K562 (cell line): ENCODE measurements at regions not wholly inside any gene's neighbourhood (a gene's known extent, or its start where the extent isn't known, plus 50 kb on each side); places are given as distances from the start of the nearest gene placed in this dataset.

Experiments
- ATAC-seq: fragments of 200-7000 bp; cut with Tn5 transposase; 3 replicates; pipeline ENCODE4 v1.9.1; 2020; ENCODE audit warnings: moderate library complexity
- BruUV-seq: library from RNA; stranded (reverse); fragments of 400-500 nt; replicated peaks from 2 replicates; lab custom pipeline; 2021; lab: Mats Ljungman, UMichigan
- CTCF ChIA-PET: fragments of 300-600 bp; formaldehyde crosslinking; extraction: SDS; loops from one replicate; lab custom pipeline; 2021; ENCODE audit warnings: low intra/inter-chr PET ratio; lab: Yijun Ruan, JAX
- POLR2A ChIA-PET: fragments of 300-600, 350-650 bp; sonication (Branson Sonifier 250); formaldehyde crosslinking; extraction: SDS; loops from one replicate; lab custom pipeline; 2021; ENCODE audit warnings: antibody characterized with exemption, inconsistent platforms; lab: Yijun Ruan, JAX
- DNase-seq, 4 experiments: peaks; one replicate each; pipeline versions ENCODE4 v3.0.0 to v3.0.0-alpha.2; 2011 to 2018; ENCODE audit warnings: low spot score in 3 of 4, mixed read lengths in 3 of 4; ENCODE audit errors: extremely low read depth in 1 of 4
- FAIRE-seq: peaks from 2 replicates; lab custom pipeline; 2011; peaks lifted over from hg19 to GRCh38; lab: Jason Lieb, UNC
- H2AFZ ChIP-seq: 2 replicates; pipeline ENCODE4 v1.6.0; 2011; ENCODE audit warnings: low read depth, low read length, control low read depth, inconsistent platforms
- H3K27ac ChIP-seq: fragments of 200-600 bp; 3 replicates; pipeline ENCODE4 v1.8.0; 2011; ENCODE audit warnings: low read depth, mild to moderate bottlenecking, control low read depth, inconsistent platforms, low read length, moderate library complexity, mixed read lengths; ENCODE audit errors: extremely low read depth
- H3K27me3 ChIP-seq, 2 experiments: fragments of 300-600 bp in 1 of 2; 2 replicates in 1 of 2; 3 replicates in 1 of 2; pipeline versions ENCODE4 v1.6.0 to v1.8.0; 2011; ENCODE audit warnings: inconsistent platforms in 2 of 2, low read length in 2 of 2, mild to moderate bottlenecking in 1 of 2, mixed read lengths in 1 of 2, moderate library complexity in 1 of 2; ENCODE audit not compliant: control insufficient read depth in 2 of 2, insufficient read depth in 2 of 2
- H3K36me3 ChIP-seq: fragments of 300-600 bp; 3 replicates; pipeline ENCODE4 v1.8.0; 2011; ENCODE audit warnings: mild to moderate bottlenecking, low read length, inconsistent platforms; ENCODE audit not compliant: control insufficient read depth, insufficient read depth
- H3K4me1 ChIP-seq, 2 experiments: fragments of 200-600 bp in 1 of 2; replicated peaks in 1 of 2; 2 replicates in 1 of 2; 3 replicates in 1 of 2; pipeline versions ENCODE4 v1.5.1 to v1.8.0; 2011; ENCODE audit warnings: inconsistent platforms in 2 of 2, low read length in 2 of 2, mild to moderate bottlenecking in 1 of 2, mixed read lengths in 1 of 2, moderate library complexity in 1 of 2; ENCODE audit not compliant: control insufficient read depth in 2 of 2, insufficient read depth in 2 of 2
- H3K4me2 ChIP-seq: 2 replicates; pipeline ENCODE4 v1.6.1; 2011; ENCODE audit warnings: low read length, control low read depth, inconsistent platforms, mixed read lengths; ENCODE audit not compliant: insufficient read depth
- H3K4me3 ChIP-seq: fragments of 200-600 bp; sonication (generic), shearing (Covaris generic); 2 replicates; pipeline ENCODE4 v1.5.1; 2016; ENCODE audit warnings: control low read depth, inconsistent platforms
- H3K79me2 ChIP-seq: fragments of 200-600 bp; 3 replicates; pipeline ENCODE4 v1.8.0; 2011; ENCODE audit warnings: low read length, inconsistent platforms; ENCODE audit not compliant: control insufficient read depth, insufficient read depth
- H3K9ac ChIP-seq, 2 experiments: 2 replicates each; pipeline versions ENCODE4 v1.6.0 to v1.6.1; 2011; ENCODE audit warnings: low read depth in 2 of 2, low read length in 2 of 2, control low read depth in 1 of 2, inconsistent platforms in 1 of 2, mild to moderate bottlenecking in 1 of 2, mixed read lengths in 1 of 2; ENCODE audit not compliant: insufficient read depth in 1 of 2
- H3K9me1 ChIP-seq: one replicate; pipeline ENCODE4 v1.6.0; 2011; ENCODE audit warnings: inconsistent platforms, mild to moderate bottlenecking, low read length, moderate library complexity; ENCODE audit not compliant: control insufficient read depth, insufficient read depth
- H3K9me3 ChIP-seq: replicated peaks from 2 replicates; pipeline ENCODE4 v1.5.1; 2011; ENCODE audit warnings: low read depth, low read length, inconsistent platforms; ENCODE audit not compliant: control insufficient read depth, insufficient read depth
- H4K20me1 ChIP-seq: replicated peaks from 2 replicates; pipeline ENCODE4 v1.6.1; 2011; ENCODE audit warnings: low read length, inconsistent platforms, mixed read lengths; ENCODE audit not compliant: control insufficient read depth, insufficient read depth
- MEIS2 ChIP-seq: fragments of 450-650 bp; IDR thresholded peaks from 2 replicates; pipeline ENCODE4 v1.6.1; 2014; ENCODE audit warnings: mild to moderate bottlenecking; ENCODE audit not compliant: partially characterized antibody
- PHB2 ChIP-seq: fragments of 450-650 bp; IDR thresholded peaks from 2 replicates; pipeline ENCODE4 v1.6.1; 2017; ENCODE audit warnings: low read depth
- POLR3G ChIP-seq: IDR thresholded peaks from 2 replicates; pipeline ENCODE4 v1.6.1; 2011; ENCODE audit not compliant: insufficient read length, insufficient replicate concordance; ENCODE audit errors: extremely low read depth
- SNIP1 ChIP-seq: fragments of 450-650 bp; IDR thresholded peaks from 2 replicates; pipeline ENCODE4 v1.7.1; 2017; ENCODE audit warnings: low read depth, mild to moderate bottlenecking
- SP1 ChIP-seq: sonication (generic); formaldehyde crosslinking; IDR thresholded peaks from 2 replicates; pipeline ENCODE4 v1.8.1; 2022; ENCODE audit warnings: mild to moderate bottlenecking, missing genetic modification reagents
- ZNF134 ChIP-seq: fragments of 250-450 bp; sonication (Bioruptor Pico); conservative IDR thresholded peaks from 2 replicates; pipeline ENCODE4 v1.4.0; 2020
- ZNF174 ChIP-seq: fragments of 250-450 bp; sonication (Bioruptor Pico); IDR thresholded peaks from 2 replicates; pipeline ENCODE4 v1.4.0; 2020; ENCODE audit warnings: mild to moderate bottlenecking
- WGBS: fragments of 100-300 bp; shearing (Covaris generic); methylation state at CpG from one replicate; pipeline ENCODE4 v1.1.6; 2016; ENCODE audit warnings: low coverage, mixed read lengths; ENCODE audit not compliant: insufficient coverage; ENCODE audit errors: missing lambda C conversion rate; 5-methylcytosine and 5-hydroxymethylcytosine counted together
- in situ Hi-C: fragments of 300-500 bp; cut with MboI; formaldehyde crosslinking; loops from 4 replicates; pipeline ENCODE4 v1.15.0; 2018; ENCODE audit warnings: inconsistent platforms, mixed read lengths
- intact Hi-C: fragments of 100-400 bp; cut with micrococcal nuclease; formaldehyde crosslinking; loops from 2 replicates; pipeline ENCODE4 v1.14.2; 2022
- TF ChIP-seq, protein P1 (sequence below): sonication (generic); formaldehyde crosslinking; IDR thresholded peaks from 2 replicates; pipeline ENCODE4 v1.4.0; 2020; ENCODE audit warnings: mild to moderate bottlenecking, missing genetic modification reagents
- TF ChIP-seq, protein P2 (sequence below): IDR thresholded peaks from 2 replicates; pipeline ENCODE4 v1.6.1; 2016; ENCODE audit warnings: missing genetic modification characterization, missing compliant biosample characterization
- TF ChIP-seq, protein P3 (sequence below): sonication (generic); formaldehyde crosslinking; IDR thresholded peaks from 2 replicates; pipeline ENCODE4 v1.8.0; 2022; ENCODE audit warnings: missing genetic modification reagents, mild to moderate bottlenecking, borderline replicate concordance
- TF ChIP-seq, protein P4 (sequence below): fragments of 250-450 bp; sonication (Bioruptor Pico); IDR thresholded peaks from 2 replicates; pipeline ENCODE4 v1.4.0; 2020; ENCODE audit warnings: mild to moderate bottlenecking

DNA sequence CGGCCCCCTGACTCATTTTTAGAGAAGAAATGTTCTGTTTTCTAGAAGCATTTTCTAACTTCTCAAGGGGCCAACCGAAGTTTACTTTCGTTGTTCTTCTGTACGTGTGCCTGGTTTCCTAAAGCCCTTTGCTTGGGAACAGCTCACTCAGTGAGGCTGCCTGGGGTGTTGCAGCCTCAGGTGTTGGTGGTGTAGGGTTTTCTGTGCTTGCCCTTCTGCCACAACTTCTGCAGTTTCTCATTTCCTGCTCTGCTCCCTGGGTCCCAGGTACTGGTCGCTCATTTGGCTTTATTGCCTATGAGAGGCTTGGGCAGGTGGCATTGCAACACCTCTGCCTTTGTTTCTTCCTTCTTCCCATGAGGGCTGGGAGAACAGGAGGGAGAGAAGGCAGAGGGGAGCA lies 278.3 kb downstream of the SOX4 start:
- no peak overlapping the region for H3K4me2 ChIP-seq
- H3K9ac ChIP-seq = no peak overlapping the region
- ATAC-seq = no peak
- DNase-seq = no peak
- H3K9me1 ChIP-seq = no peaks in the 10 kb centered on the region
- H4K20me1 ChIP-seq = no peaks in the 10 kb centered on the region
- intact Hi-C loops (no loop called here), in situ Hi-C loops (no loop called here)
- CTCF ChIA-PET = no interaction called here
- BruUV-seq = no TSS peak
- H3K4me3 ChIP-seq = no peak overlapping the region
- POLR2A ChIA-PET = no interaction called here
- no peaks in the 10 kb centered on the region for H3K4me1 ChIP-seq
- peaks cover 8 to 30% of the 10 kb centered on the region in 2 experiments; a peak in 3 of 5 replicates for H3K27me3 ChIP-seq
- H2AFZ ChIP-seq = no peak overlapping the region
- FAIRE-seq = no peak
- H3K9me3 ChIP-seq = no peaks in the 10 kb centered on the region
- 3% methylated on average over 5 of the region's 5 CpGs for WGBS
- H3K27ac ChIP-seq = no peak overlapping the region
- no peaks in the 10 kb centered on the region for H3K79me2 ChIP-seq
- no peaks in the 10 kb centered on the region for H3K36me3 ChIP-seq
- TF ChIP-seq PHB2 (no peak), SP1 (no peak), ZNF174 (CRISPR knock-in tag) (no peak), SNIP1 (no peak), MEIS2 (no peak), ZNF134 (no peak), POLR3G (no peak)
- TF ChIP-seq, protein P1, sequence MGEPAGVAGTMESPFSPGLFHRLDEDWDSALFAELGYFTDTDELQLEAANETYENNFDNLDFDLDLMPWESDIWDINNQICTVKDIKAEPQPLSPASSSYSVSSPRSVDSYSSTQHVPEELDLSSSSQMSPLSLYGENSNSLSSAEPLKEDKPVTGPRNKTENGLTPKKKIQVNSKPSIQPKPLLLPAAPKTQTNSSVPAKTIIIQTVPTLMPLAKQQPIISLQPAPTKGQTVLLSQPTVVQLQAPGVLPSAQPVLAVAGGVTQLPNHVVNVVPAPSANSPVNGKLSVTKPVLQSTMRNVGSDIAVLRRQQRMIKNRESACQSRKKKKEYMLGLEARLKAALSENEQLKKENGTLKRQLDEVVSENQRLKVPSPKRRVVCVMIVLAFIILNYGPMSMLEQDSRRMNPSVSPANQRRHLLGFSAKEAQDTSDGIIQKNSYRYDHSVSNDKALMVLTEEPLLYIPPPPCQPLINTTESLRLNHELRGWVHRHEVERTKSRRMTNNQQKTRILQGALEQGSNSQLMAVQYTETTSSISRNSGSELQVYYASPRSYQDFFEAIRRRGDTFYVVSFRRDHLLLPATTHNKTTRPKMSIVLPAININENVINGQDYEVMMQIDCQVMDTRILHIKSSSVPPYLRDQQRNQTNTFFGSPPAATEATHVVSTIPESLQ = no peak
- TF ChIP-seq, protein P2, sequence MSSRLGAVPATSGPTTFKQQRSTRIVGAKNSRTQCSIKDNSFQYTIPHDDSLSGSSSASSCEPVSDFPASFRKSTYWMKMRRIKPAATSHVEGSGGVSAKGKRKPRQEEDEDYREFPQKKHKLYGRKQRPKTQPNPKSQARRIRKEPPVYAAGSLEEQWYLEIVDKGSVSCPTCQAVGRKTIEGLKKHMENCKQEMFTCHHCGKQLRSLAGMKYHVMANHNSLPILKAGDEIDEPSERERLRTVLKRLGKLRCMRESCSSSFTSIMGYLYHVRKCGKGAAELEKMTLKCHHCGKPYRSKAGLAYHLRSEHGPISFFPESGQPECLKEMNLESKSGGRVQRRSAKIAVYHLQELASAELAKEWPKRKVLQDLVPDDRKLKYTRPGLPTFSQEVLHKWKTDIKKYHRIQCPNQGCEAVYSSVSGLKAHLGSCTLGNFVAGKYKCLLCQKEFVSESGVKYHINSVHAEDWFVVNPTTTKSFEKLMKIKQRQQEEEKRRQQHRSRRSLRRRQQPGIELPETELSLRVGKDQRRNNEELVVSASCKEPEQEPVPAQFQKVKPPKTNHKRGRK = no peak
- TF ChIP-seq, protein P3, sequence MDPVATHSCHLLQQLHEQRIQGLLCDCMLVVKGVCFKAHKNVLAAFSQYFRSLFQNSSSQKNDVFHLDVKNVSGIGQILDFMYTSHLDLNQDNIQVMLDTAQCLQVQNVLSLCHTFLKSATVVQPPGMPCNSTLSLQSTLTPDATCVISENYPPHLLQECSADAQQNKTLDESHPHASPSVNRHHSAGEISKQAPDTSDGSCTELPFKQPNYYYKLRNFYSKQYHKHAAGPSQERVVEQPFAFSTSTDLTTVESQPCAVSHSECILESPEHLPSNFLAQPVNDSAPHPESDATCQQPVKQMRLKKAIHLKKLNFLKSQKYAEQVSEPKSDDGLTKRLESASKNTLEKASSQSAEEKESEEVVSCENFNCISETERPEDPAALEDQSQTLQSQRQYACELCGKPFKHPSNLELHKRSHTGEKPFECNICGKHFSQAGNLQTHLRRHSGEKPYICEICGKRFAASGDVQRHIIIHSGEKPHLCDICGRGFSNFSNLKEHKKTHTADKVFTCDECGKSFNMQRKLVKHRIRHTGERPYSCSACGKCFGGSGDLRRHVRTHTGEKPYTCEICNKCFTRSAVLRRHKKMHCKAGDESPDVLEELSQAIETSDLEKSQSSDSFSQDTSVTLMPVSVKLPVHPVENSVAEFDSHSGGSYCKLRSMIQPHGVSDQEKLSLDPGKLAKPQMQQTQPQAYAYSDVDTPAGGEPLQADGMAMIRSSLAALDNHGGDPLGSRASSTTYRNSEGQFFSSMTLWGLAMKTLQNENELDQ (CRISPR knock-in tag) = no peak
- TF ChIP-seq, protein P4, sequence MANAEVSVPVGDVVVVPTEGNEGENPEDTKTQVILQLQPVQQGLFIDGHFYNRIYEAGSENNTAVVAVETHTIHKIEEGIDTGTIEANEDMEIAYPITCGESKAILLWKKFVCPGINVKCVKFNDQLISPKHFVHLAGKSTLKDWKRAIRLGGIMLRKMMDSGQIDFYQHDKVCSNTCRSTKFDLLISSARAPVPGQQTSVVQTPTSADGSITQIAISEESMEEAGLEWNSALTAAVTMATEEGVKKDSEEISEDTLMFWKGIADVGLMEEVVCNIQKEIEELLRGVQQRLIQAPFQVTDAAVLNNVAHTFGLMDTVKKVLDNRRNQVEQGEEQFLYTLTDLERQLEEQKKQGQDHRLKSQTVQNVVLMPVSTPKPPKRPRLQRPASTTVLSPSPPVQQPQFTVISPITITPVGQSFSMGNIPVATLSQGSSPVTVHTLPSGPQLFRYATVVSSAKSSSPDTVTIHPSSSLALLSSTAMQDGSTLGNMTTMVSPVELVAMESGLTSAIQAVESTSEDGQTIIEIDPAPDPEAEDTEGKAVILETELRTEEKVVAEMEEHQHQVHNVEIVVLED (CRISPR knock-in tag) = no peak
